ENCODE measurements at regions not wholly inside any gene's neighbourhood (a gene's known extent, or its start where the extent isn't known, plus 50 kb on each side); places are given as distances from the start of the nearest gene placed in this dataset.

GRCh38 chr20:43355610-43356009 is 102.1 kb upstream of the SRSF6 start:
- TF ChIP-seq CTCF (IDR thresholded peaks at IDR 0.05) (no peak), POLR2A (IDR thresholded peaks at IDR 0.05) (no peak)

Data from adrenal gland (tissue), 5 donors.